Right hindlimb (tissue), 1 donor: ENCODE measurements at regions not wholly inside any gene's neighbourhood (a gene's known extent, or its start where the extent isn't known, plus 50 kb on each side); places are given as distances from the start of the nearest gene placed in this dataset.

ENCODE experiments used
- DNase-seq: peaks from one replicate; pipeline ENCODE4 v3.0.0-alpha.2; 2018

DNA sequence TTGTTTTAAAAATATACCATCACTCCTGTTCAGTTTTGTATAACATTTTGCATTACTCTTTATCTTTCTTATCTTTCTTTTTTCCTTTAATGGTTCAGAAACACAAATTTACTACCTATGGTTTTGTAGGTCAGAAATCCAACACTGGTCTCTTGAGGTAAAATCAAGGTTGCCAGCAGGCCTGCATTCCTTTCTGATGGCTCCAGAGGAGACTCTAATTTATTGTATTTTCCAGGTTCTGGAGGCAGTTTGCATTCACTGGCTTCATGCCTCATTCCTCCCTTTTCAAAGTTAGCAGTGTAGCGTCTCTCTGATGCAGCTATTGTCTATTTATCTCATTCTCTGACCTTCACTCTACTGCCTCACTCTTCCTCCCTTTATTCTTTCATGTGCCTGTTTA, 767.4 kb downstream of the SLITRK6 start:
- DNase-seq, result no peak

- DNase-seq, result no peak
These were observed 771.2 kb downstream of the SLITRK6 start for GRCh38 chr13:85028035-85028434.

- no peak for DNase-seq
These were observed 780.1 kb downstream of the SLITRK6 start for GRCh38 chr13:85019121-85019520.

GRCh38 chr13:85013006-85013405, 786.2 kb downstream of the SLITRK6 start:
- DNase-seq, result no peak

DNA sequence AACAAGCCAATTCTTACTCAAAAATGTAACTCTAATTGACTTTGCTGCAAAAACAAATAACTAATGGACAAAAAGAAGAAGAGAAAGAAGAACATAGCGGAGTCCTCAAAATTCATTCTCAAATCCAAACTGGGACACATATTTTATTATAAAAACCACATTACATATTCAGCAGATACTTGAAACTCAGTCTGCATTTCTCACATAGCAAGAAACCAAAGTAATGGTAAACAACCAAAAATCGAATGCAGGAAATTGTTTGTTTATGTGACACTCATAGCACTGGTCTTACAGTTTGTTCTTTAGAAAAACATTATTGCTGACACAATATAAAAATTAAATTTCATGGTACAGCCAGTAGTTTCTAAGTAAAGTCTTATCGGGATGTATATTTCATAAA, 789.8 kb downstream of the SLITRK6 start:
- no peak for DNase-seq

DNA sequence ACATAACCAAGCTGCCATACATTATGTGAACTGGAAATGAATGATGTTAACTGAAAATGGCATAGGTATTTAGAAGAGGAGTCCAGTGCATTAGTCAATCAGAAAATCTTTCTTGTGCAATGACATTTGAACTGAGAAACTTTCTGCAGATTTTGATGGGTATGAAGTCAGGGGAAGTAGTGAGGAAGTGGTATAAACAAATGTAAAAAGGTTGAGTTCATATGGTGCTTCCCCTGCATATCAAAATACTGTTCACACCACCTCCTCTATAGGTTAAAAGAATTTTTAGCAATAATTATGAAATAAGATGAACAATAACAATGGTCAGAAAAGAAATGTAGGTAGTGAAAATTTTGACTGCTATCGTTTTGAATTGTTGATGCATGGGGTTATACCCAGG, 800.0 kb downstream of the SLITRK6 start:
- no peak for DNase-seq

DNA sequence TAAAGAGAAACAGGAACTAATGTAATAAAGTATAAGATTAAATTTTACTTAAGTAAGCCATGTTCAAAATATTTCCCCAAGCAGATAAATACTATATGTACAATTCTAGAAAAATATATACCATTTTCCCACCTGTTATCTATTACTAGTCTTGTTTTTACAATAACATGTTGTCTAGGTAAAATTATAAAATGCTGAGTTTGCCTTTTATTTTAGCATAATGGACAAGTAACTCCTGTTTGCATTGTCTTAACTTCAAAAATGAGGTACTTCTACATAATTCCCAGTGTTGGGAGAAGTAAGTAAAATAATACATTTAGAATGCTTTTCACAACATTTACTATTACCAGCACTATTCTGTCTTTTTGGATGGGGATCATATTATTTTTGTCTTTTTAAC, 800.5 kb downstream of the SLITRK6 start:
- no peak for DNase-seq

- DNase-seq, result no peak
These were observed 801.4 kb downstream of the SLITRK6 start for GRCh38 chr13:84997858-84998257.

DNA sequence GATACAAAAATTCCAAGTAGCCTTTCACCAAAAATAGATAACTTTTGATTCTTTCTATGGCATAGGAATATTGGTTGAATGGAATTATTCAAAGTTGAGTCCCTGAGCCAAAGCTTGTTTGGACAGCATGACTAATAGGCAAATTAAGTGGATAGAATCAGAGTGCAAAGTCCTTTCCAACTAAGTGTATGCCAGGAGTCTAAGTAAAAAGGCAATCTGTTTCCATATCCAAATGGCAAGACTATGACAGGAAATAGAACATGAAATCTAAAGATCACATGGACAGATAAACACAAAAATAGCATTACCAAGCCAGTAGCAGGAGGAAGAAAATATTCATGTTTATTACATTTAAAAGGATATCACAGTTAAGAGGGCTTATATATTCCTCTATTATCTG, 804.6 kb downstream of the SLITRK6 start:
- no peak for DNase-seq

- no peak for DNase-seq
These were observed 813.4 kb downstream of the SLITRK6 start for GRCh38 chr13:84985860-84986259.

DNA sequence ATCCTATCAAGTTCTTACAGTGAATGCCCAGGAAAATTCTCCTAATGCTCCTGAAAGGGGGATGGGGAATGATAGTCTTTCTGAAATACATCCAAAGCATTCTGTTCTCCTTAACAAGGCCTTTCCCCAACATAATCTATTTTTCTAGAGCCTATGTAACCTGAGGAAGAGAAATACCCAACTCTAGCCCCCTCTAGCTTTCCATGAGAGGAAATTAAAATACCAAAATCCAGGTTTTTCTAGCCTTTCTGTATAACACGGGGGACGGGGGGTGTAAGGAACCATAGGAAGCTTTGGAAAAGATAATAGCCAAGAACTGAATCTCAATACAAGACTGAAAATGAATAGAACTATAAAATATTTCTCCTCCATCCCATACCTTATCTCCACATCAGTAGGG, 815.9 kb downstream of the SLITRK6 start:
- DNase-seq, result no peak

GRCh38 chr13:84980571-84980970, 818.6 kb downstream of the SLITRK6 start:
- no peak for DNase-seq

DNA sequence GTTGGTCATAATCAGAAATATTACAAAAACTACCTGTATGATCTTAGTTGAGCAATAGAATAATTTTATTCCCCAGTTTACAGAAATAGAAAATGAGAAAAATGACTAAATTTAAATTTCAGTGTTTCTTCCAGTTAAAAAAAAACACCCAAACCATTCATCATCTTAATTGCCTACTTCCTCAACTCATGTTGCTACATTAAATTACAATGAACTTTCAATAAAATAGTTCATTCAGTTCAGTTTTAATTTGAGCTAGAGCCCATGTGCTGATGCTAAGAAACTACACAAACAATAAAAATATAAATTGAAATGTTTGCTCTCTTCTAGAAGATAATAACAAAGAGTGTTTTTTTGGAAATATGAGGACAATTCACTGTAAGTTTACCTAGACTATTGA, 820.4 kb downstream of the SLITRK6 start:
- no peak for DNase-seq

GRCh38 chr13:84973661-84974060, 825.6 kb downstream of the SLITRK6 start:
- DNase-seq, result no peak

DNA sequence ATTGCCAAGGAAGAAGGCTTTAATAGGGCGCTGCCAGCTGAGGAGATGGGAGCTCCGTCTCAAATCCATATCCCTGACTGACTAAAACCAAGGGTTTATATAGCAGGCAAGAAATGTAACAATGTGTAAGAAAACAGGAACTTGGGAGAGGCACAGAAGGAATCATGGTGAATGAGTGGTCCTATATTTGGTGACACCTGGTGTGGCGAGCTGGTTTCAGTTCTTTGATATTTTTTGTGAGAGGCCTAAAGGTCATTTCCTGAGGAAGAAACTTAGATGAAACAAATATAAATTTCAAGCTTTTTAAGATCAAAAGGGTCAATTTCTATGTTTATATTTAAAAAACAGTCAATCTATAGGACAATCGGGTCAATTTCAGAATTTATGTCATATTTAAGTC, 826.3 kb downstream of the SLITRK6 start:
- DNase-seq, result no peak

DNA sequence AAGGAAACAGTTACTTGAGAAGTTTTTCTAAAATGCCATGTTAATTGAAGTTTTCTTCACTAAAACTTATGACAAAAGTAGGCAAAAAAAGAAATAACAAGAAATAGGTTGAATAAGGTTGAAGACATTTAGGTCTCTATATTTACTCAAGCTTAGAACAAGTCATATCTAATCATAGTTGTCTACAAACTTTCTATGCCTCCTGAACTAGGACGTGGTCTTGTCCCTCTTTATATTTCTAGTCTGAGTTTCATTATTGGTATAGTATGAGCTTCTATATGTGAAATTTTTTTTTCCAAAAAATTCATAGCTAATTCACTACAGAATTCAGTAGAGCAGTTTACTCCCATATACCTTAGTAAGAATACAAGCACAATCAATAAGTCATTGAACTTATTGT, 836.4 kb downstream of the SLITRK6 start:
- DNase-seq, result no peak

DNA sequence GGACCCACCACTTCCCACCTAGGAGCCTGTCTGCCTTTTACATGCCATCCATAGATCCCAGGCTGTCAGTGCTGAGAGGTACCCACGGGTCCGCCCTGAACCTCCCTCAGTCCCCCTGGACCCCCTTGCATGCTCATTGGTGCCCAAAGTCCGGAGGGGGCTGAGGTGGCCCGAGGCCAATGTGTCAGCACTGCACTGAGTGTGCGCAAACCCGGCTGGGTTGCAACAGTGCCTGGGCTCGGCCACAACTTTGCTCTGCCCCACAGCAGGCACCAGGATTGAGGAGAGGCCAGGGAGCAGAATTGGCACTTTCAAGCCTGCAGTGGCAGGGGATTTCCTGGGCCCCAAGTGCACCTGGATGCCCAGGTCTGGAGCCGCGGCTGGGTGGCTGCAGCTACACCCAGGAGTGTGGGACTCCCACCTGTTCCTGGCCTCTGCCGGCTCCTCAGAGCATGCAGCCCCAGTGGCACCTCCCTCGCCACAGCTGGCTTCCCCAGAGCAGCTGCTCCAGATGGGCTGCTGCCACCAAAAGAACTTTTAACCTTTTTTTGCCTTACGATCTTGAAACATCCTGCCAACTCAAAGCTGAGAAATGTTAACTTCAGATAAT, 837.0 kb downstream of the SLITRK6 start:
- DNase-seq, result no peak

DNA sequence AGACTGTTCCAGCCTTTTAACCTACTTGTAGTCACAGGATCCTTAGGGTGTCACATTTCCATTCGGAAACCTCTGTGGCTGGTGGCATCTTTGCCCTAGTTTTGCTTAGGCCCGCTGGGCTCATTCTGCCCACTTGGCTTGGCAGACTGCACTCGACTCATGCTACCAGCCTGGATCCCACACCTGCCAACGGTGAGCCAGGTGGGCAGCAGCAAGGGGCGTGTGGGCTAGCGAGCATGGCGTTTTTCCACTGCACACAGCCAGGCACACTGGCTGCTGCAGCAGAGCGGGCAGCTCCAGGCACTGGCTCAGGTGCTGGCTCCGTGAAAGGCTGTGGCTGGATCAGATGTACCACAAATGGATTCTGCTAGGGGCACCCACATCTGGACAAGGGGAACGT, 838.2 kb downstream of the SLITRK6 start:
- DNase-seq, result no peak

- no peak for DNase-seq
These were observed 839.4 kb downstream of the SLITRK6 start for GRCh38 chr13:84959818-84960217.

DNA sequence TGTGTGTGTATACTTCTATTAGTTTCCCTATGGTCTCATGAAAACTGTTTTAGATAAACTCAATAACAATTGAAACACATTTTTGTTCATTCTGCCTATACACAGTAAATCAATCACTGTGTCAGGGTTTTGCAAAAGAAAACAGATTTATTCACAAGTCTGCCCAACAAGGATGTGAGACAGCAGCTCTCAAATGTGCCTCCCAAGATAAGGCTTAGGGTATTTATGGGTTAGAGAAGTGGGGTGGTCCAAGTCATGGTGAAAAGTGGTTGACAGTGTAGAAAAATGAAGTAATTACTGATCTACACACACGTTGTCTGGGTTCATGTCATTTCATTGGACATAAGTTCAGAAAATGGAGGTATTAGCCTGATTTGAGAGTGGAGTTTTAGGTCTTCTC, 844.6 kb downstream of the SLITRK6 start:
- DNase-seq, result no peak

DNA sequence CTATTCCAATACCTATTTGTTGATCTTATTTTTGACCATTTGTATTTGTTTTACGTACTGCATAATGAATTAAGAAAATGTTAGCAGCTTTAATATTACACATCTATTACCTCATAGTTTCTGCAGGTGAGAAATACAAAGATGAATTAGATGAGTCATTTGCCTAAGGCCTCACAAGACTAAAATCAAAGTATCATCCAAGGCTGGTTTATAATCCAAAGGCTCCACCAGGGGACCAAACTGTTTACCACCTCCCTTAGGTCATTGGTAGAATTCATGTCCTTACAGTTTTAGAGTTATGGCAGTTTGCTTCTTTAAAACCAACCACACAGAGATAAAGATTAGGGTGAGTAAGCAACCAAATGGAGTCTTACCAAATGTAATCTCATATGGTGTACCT, 848.1 kb downstream of the SLITRK6 start:
- no peak for DNase-seq

- no peak for DNase-seq
These were observed 853.0 kb downstream of the SLITRK6 start for GRCh38 chr13:84946192-84946591.

DNA sequence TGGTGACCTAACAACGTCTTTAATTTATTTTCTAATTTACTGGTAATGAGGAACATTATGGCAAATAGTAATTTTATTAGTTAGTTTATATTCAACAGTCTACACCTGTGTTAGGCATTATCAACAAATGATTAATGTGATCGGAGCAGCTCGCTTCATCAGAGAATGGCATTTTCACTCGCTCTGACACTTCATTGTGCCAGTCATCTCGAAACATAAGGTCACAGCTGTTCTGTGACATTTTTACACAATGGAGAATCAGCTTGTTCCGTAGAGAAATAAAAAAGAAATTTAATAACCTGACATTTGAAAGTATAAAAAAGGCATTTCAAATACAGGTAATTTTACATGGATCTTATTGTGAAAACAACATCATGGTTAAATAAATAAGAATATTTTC, 858.4 kb downstream of the SLITRK6 start:
- DNase-seq, result no peak

GRCh38 chr13:84940167-84940566, 859.1 kb downstream of the SLITRK6 start:
- no peak for DNase-seq

DNA sequence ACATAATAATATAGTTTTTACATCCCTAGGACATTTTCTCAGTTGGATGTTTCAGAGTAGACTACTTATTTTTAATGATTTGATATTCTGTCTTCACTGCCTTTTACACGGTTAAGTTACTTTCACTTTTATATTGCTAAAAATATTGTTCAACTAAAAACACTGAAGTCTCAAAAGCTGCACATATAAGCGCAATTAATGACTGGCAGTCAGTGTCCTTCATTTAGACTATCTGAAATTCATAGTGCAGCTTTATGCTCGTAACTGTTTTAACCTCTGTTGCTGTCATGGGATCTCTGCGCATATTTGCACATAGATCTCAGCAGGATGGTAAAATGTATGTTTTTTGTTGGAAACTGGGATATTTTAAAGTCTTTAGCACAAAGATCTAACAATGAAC, 864.3 kb downstream of the SLITRK6 start:
- DNase-seq, result no peak

DNA sequence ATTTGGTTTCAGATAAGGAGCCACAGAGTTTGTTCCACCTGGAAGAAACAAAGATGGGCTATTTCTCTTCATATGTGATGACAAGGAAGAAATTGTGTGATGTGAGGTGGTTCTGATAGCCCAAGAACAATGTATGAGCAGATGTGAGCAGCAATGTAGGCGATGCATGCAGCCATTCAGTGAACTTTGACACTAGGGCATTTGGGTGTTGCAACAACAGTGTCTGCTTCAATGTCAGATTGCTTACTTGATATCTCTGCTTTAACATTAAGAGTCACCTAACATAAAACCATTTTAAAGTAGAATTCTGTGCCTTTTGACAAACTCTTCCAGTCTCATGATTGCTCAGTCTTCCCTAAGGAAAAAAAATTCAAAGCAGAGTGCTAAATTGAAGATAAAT, 865.4 kb downstream of the SLITRK6 start:
- DNase-seq, result no peak
